PC-3 (cell line): ENCODE measurements at regions not wholly inside any gene's neighbourhood (a gene's known extent, or its start where the extent isn't known, plus 50 kb on each side); places are given as distances from the start of the nearest gene placed in this dataset.

Experiments
- CTCF ChIP-seq: fragments of 300-600 bp; sonication (generic); conservative IDR thresholded peaks from 2 replicates; pipeline ENCODE4 v1.5.1; 2017; ENCODE audit warnings: antibody characterized with exemption, low read depth, mild to moderate bottlenecking, low read length
- EZH2 ChIP-seq: fragments of 300-600 bp; sonication (generic); IDR thresholded peaks from one replicate; pipeline ENCODE4 v1.6.1; 2017; ENCODE audit warnings: antibody characterized with exemption, mild to moderate bottlenecking, low read length; ENCODE audit not compliant: unreplicated experiment
- EZH2phosphoT487 ChIP-seq: fragments of 300-600 bp; sonication (generic); IDR thresholded peaks from 2 replicates; pipeline ENCODE4 v1.6.1; 2018; ENCODE audit warnings: mild to moderate bottlenecking, antibody characterized with exemption, low read length, borderline replicate concordance

GRCh38 chr2:160871953-160872352, 288.3 kb upstream of the TANK start:
- TF ChIP-seq CTCF = no peak
- TF ChIP-seq EZH2 = no peak
- TF ChIP-seq EZH2phosphoT487 = no peak
